Mucosa of stomach (tissue), 1 donor: ENCODE measurements at regions not wholly inside any gene's neighbourhood (a gene's known extent, or its start where the extent isn't known, plus 50 kb on each side); places are given as distances from the start of the nearest gene placed in this dataset.

Experiments
- H3K27me3 ChIP-seq: one replicate; pipeline ENCODE4 v1.7.0; 2013; ENCODE audit warnings: mild to moderate bottlenecking, low read length; ENCODE audit not compliant: control insufficient read depth, insufficient read depth
- H3K36me3 ChIP-seq: one replicate; pipeline ENCODE4 v1.7.0; 2013; ENCODE audit warnings: low read length; ENCODE audit not compliant: control insufficient read depth, insufficient read depth
- H3K4me1 ChIP-seq: one replicate; pipeline ENCODE4 v1.7.0; 2013; ENCODE audit warnings: mild to moderate bottlenecking, low read length; ENCODE audit not compliant: control insufficient read depth, insufficient read depth
- H3K4me3 ChIP-seq: one replicate; pipeline ENCODE4 v1.7.0; 2013; ENCODE audit warnings: low read length
- H3K9ac ChIP-seq: one replicate; pipeline ENCODE4 v1.7.0; 2013; ENCODE audit warnings: mild to moderate bottlenecking, low read length, moderate library complexity
- H3K9me3 ChIP-seq: one replicate; pipeline ENCODE4 v1.7.0; 2013; ENCODE audit warnings: mild to moderate bottlenecking, low read length, moderate library complexity; ENCODE audit not compliant: control insufficient read depth
- donor health status: Pancreatic carcinoma.

DNA sequence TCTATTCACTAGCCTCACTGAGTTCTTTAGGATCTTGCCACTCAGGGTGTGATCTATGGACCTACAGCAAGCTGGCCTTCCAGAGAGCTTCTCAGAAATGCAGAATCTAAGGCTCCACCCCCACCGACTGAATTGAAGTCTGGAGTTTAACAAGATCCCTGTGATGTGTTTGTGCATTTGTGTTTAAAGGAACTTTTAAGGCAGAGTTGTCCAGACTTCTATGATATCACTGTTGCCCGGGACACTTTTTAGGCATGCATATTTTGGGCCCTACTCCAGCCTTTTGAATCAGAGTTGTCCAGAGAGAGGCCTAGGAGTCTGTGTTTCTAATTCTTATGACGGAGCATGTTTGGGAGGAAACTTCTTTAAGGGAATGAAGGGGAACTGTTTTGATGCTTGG is 232.3 kb downstream of the QKI start:
- Histone ChIP-seq H3K4me3 (no peak overlapping the region), H3K4me1 (no peaks in the 10 kb centered on the region), H3K9me3 (no peaks in the 10 kb centered on the region), H3K27me3 (no peaks in the 10 kb centered on the region), H3K36me3 (no peaks in the 10 kb centered on the region), H3K9ac (no peak overlapping the region)

DNA sequence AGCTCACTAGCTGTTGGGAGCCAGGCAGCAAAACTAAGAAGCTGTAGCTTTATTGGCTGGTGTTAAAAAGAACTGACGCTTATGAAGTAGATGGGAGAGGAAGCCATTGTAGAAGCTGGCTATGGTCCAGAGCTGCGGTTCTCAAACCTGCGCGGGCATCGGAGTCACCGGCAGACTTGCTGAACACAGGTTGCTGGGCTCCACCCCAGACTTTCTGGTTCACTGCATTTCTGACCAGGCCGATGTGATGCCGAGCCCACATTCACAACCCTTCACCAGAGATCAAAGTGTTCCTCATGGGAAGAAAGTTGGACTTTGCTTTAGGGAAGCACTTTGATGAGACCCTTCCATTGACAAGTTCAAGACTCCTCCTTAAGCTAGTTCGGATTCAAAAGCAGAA is 231.6 kb downstream of the QKI start:
- H3K9me3 ChIP-seq, result no peaks in the 10 kb centered on the region
- no peaks in the 10 kb centered on the region for H3K4me1 ChIP-seq
- H3K36me3 ChIP-seq, result no peaks in the 10 kb centered on the region
- H3K27me3 ChIP-seq, result no peaks in the 10 kb centered on the region
- no peak overlapping the region for H3K4me3 ChIP-seq
- H3K9ac ChIP-seq, result no peak overlapping the region

DNA sequence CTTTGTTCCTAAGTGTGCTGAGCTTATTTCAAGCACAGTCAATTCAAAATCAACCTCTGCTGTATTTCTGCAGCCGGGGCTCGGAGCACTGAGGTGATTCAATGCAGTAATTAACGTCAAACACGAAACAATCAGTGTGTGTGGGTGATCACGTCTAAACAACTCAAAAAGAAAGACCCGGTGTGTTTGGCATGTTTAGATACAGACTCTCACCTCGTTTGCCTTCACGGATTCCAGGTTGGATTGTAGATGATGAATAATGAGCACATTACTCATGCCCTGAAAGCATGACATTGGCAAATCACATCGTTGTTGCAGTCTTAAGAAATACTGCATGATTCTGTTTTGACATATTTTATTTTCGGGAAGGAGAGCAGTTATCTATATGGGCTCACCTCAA is 231.0 kb downstream of the QKI start:
- no peak overlapping the region for H3K4me3 ChIP-seq
- H3K27me3 ChIP-seq, result no peaks in the 10 kb centered on the region
- no peaks in the 10 kb centered on the region for H3K36me3 ChIP-seq
- no peak overlapping the region for H3K9ac ChIP-seq
- no peaks in the 10 kb centered on the region for H3K4me1 ChIP-seq
- no peaks in the 10 kb centered on the region for H3K9me3 ChIP-seq

DNA sequence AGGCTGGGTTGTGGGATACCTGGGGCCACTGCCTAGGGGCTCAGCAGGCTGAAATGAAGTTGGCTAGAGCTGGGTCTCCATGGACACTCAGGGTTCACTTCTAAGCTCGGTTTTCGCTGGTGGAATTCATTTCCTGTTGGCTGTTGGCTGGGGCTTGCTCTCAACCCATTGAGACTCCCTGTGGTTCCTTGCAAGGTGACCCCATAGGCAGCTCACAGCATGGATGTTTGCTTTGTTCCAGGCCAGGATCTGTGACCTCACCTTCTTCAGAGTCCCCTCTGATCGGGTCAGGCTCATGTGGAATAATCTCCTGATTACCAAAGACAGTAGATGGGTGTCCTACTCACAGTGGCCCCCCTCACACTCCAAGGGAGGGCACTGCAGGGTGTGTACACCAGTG is 229.3 kb downstream of the QKI start:
- H3K9me3 ChIP-seq, result no peaks in the 10 kb centered on the region
- H3K4me3 ChIP-seq, result no peak overlapping the region
- no peaks in the 10 kb centered on the region for H3K36me3 ChIP-seq
- no peaks in the 10 kb centered on the region for H3K4me1 ChIP-seq
- H3K27me3 ChIP-seq, result no peaks in the 10 kb centered on the region
- no peak overlapping the region for H3K9ac ChIP-seq

DNA sequence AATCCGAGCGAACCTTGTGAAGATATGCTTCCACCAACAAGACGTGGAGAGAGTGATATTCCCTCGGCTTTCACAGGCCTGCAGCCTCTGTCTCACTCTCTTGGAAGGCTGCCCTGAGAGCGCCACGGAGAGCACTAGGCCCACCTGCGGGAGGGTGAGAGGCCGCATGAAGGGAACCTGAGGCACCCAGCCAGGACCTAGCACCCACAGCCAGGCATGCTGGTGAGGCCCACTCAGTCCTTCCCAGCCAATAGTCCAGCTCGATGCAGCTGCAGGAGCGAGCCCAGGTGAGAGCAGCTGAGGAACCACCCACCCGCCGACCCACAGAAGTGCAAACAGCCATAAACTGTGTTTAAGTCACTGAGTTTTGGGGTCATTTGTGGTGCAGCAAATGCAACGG is 227.2 kb downstream of the QKI start:
- H3K9ac ChIP-seq, result no peak overlapping the region
- no peaks in the 10 kb centered on the region for H3K36me3 ChIP-seq
- no peak overlapping the region for H3K4me3 ChIP-seq
- H3K27me3 ChIP-seq, result no peaks in the 10 kb centered on the region
- no peaks in the 10 kb centered on the region for H3K9me3 ChIP-seq
- H3K4me1 ChIP-seq, result no peaks in the 10 kb centered on the region

DNA sequence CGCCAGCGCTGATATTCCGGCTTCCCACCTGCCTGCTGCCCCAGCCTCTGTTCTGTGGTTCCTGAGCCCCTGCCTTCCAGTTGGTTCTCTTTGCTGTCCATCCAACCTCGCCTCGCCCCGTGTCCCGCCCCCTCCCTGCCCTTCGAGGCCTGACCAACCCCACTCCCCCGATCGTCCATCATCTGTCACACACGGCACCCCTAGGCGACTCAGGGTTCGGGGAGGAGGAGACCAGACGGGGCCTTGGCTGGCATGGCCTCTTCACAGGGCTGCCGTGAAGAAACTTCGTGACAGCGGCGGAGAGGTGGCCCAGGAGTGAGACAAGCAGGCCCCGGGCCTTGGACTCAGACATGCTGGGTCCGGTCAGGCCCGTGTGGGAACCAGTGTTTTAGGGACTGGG is 226.1 kb downstream of the QKI start:
- no peak overlapping the region for H3K4me3 ChIP-seq
- H3K27me3 ChIP-seq, result no peaks in the 10 kb centered on the region
- H3K4me1 ChIP-seq, result no peaks in the 10 kb centered on the region
- no peaks in the 10 kb centered on the region for H3K9me3 ChIP-seq
- H3K9ac ChIP-seq, result no peak overlapping the region
- no peaks in the 10 kb centered on the region for H3K36me3 ChIP-seq

DNA sequence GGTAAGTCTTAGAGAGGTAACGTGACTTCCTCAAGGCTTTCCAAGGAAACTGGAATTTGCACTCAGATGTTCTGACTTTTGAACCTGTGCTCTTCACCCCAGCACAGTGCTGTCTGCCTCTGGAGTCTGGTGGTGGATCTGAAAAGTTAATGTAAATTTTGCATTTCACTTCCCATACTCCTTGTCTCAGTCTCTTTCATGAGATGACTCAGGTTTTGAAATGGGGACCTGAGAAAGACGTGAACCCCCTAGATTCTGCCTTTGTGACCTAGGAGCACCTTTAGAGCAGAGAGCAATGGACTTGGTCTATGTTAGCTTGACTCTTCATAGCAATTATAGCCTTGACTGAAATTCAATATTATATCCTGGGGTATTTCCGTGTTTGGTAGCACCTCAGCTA is 223.0 kb downstream of the QKI start:
- Histone ChIP-seq H3K36me3 (no peaks in the 10 kb centered on the region), H3K4me1 (no peaks in the 10 kb centered on the region), H3K9me3 (no peaks in the 10 kb centered on the region), H3K4me3 (no peak overlapping the region), H3K9ac (no peak overlapping the region), H3K27me3 (peaks cover 5% of the 10 kb centered on the region)

DNA sequence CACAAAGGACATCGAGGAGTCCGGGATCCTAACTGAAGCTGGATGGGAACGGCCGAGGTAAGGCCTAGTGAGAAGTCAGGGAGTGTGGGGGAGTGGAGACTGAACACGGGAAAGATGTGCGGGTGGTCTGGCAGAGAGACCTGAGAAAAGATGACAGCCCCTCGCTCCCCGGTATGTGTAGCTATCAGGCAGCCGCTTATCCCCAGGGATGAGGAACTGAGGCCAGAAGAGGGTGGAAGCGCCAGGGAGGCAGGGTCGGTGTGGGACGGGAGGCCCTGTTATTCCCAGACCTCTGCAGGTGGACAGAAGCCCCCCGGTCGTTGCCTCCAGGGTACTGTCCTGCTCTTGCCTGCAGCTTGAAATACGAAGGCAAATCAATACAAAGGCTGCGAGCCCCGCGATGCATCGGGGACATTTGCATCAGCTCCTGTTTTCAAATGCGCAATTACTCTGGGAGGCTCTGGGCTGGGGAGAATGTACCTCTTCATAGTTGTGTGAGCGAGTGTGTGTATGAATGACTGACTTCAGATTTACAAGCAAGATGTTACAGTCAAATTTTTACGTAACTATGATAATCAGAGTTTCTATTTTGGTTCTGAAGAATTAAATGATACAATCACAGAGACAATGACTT is 221.3 kb downstream of the QKI start:
- H3K9ac ChIP-seq, result no peak overlapping the region
- peaks cover 6% of the 10 kb centered on the region for H3K27me3 ChIP-seq
- H3K9me3 ChIP-seq, result no peaks in the 10 kb centered on the region
- H3K4me1 ChIP-seq, result no peaks in the 10 kb centered on the region
- H3K36me3 ChIP-seq, result no peaks in the 10 kb centered on the region
- no peak overlapping the region for H3K4me3 ChIP-seq

DNA sequence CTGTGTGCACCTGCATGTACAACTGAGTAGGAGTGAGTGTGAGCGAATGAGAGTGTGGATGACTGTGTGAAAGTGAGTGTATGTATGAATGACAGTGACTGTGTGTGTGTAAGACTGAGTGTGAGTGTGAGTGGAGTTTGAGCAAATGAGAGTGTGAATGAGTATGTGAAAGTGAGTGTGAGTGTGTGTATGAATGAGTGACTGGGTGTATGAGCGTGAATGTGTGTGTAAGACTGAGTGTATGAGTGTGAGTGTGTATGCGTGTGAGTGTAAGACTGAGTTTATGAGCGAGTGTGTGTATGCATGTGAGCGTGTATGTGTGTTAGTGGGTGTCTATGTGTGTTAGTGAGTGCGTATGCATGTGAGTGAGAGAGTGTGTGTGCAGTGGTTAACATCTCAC is 220.8 kb downstream of the QKI start:
- peaks cover 12% of the 10 kb centered on the region for H3K27me3 ChIP-seq
- H3K4me3 ChIP-seq, result no peak overlapping the region
- no peaks in the 10 kb centered on the region for H3K9me3 ChIP-seq
- no peaks in the 10 kb centered on the region for H3K36me3 ChIP-seq
- no peaks in the 10 kb centered on the region for H3K4me1 ChIP-seq
- H3K9ac ChIP-seq, result no peak overlapping the region

DNA sequence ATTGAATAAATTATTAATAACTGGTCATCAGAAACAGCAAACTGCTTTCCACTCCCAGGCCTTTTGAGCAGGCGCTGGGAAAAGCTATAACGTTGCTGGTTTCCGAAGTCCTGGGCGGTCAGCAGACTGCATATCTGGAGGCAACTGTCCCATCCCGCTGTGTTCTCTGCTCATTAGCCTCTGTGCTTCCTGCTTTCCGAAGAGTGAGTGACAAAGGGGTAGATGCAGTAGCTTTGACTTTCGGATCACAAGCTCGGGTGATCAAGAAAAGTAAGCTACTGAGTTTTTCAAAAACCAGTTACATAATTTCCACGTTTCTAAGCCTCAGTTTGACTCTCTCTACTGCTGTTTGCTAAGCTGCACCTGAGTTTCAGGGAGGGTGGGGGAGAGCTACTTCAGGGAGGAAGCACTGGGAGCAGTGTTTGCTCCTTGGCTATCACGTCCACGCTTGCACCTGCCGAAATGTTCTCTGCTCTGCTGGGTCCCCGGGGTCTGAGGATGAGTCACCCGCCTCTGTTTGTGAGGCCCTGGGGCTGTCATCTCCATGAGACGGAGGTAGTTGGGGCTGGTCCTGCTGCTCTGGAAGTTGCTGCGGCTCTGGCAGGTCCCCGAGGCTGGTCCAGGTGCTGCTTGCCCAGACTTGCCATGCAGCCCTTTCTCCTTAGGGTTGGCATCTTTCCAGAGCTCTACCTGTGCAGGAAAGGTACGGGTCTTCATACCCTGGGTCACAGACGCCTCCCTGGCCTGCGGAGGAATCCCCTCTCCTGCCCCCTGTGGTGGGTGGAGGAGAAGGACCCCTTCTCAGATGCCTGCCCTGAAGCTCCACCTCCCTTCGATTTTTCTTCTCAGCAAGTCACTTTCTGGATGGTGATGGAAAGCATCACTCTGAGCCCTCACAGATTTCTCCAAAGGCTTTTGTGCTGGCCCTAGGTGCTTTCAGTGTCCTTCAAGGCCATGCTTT is 220.0 kb downstream of the QKI start:
- Histone ChIP-seq H3K36me3 (no peaks in the 10 kb centered on the region), H3K4me3 (no peak overlapping the region), H3K9me3 (no peaks in the 10 kb centered on the region), H3K4me1 (no peaks in the 10 kb centered on the region), H3K27me3 (peaks cover 17% of the 10 kb centered on the region), H3K9ac (no peak overlapping the region)

DNA sequence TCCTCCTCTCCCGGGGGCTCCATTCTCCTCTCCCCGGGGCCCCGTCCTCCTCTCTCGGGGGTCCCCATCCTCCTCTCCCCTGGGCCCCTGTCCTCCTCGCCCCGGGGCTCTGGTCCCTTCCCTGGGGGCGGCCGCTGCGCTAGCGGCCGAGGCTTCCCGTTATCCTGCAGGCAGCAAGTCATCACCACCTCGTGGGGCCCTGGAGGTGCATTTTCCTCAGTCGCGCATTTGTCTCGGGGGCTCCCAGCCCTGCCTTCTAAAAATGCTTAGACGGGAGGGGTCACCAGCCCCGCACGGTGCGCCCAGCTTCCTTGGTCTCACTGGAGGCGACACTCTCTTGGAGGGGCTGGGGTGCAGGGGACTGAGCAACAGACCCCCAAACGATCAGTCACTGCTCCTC is 216.5 kb downstream of the QKI start:
- no peaks in the 10 kb centered on the region for H3K4me1 ChIP-seq
- H3K27me3 ChIP-seq, result peaks cover 17% of the 10 kb centered on the region
- no peak overlapping the region for H3K9ac ChIP-seq
- H3K9me3 ChIP-seq, result no peaks in the 10 kb centered on the region
- no peak overlapping the region for H3K4me3 ChIP-seq
- no peaks in the 10 kb centered on the region for H3K36me3 ChIP-seq

DNA sequence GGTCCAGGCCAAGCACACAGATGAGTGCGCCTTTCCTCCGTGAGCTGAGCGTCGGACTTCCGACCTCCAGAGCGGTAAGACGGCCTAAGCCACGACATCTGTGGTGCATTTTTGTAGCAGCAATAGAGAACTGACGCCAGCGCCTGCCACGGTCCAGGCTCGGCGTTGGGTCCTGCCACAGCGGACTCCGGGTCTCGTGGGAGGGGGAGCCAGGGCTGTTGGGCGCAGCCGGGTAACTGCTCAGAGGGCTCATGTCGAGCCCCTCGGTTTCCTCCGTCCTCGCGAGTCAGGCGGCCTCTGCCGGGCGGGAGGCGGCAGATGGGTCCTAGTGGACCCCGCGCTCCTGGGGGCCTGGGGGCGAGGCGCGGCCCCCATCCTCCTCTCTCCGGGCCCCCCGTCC is 216.1 kb downstream of the QKI start:
- peaks cover 17% of the 10 kb centered on the region for H3K27me3 ChIP-seq
- no peaks in the 10 kb centered on the region for H3K9me3 ChIP-seq
- no peak overlapping the region for H3K9ac ChIP-seq
- no peaks in the 10 kb centered on the region for H3K4me1 ChIP-seq
- no peak overlapping the region for H3K4me3 ChIP-seq
- H3K36me3 ChIP-seq, result no peaks in the 10 kb centered on the region
